HG03280 (cell line): ENCODE measurements at regions not wholly inside any gene's neighbourhood (a gene's known extent, or its start where the extent isn't known, plus 50 kb on each side); places are given as distances from the start of the nearest gene placed in this dataset.

Experiments used
- ATAC-seq: cut with Tn5 transposase; IDR thresholded peaks from one replicate; pipeline ENCODE4 v1.9.1; 2021; ENCODE audit warnings: mild to moderate bottlenecking, moderate library complexity; ENCODE audit not compliant: unreplicated experiment

DNA sequence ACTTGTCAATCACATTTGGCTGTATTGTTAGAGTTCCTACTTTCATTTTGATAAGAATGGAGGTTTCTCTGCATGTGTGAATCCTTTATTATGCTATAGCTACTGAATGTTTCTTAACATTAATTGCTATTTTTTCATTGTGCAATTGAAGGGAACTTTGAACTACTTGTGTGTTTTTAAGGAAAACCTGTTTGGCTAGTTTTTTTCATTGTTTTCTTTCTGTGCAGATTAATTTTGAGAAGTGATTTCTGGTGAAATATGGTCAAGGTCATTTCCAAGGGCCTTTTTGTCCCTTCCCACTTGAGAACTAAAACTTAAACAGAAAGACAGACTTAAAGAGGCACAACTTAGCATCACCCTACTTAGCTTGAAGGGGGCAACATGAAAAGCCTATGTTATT, 1309.2 kb upstream of the WWC1 start:
- no peak for ATAC-seq

DNA sequence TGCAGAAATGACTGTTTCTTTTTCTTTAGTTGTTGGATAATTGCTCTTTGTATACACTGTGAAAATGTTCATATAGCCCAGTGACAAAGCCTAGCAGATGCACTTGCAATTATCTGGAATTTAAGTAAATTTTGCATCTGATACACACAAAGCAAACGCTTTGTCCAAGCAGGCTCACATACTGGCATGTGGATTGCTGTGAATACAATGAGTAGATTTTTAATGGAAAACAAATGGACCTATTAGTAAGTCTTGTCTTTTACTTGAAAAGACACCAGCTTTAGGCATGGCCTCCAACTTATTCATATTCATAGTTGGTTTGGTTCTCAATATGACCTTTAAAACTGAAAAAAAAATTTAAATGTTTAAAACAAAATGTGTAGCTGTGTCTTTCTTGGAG, 1299.8 kb upstream of the WWC1 start:
- ATAC-seq, result no peak

DNA sequence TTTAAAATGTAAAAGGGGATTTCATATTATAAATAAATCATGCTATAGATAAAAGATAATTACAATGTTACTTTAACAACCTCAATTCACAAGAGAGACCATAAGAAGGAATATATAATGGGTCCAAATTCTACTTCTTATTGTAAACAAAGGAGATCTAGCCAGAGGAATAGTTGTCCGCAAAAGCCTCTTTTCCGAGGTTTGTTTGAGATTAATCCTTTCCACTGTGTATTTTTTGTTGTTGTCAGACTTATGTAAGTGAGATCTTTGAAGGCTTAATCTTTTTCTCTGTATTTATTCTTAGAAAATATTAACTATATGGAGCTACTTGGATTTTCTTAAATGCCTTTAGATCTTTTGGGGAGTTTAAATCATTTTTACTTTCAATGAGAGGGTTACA, 1299.3 kb upstream of the WWC1 start:
- no peak for ATAC-seq

DNA sequence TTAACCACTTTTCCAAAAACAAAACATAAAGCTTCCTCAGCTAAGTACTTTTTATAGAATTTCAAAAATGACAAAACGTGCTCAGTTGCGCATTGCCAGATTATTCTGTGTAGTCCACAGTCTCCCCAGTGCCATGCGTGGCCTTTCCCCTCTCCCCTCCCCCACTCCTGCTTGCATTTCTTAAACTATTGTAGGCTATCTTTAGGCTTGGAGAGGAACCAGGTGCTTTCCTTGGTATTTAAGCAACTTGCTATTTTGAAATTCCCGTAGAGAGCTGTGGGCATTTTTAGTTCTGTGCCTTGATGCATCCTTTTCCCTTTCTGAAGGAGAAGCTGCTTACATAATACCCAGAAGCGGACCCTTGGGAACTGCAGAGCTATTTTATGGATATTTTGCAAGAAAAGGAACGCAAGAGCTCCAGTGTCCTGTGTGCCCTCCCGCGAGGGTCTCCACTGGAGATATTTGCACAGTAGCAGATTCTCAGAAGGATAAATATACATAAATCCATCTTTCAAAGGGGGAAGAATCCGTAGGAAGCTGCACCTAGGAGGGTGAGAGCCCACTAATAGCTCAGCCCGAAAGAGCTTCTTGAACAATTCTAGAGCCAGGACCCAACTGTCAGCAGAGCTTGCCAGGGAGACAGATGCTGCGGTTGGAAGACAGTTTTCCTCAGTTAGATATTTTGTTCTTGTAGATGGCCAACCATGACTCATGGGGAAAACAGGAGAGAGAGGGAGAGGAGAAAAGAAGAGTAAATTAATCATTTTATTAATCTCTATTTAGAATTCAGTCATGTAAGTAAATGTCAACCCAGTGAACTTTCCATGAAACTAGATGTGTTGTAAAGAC, 1298.3 kb upstream of the WWC1 start:
- ATAC-seq, result no peak

DNA sequence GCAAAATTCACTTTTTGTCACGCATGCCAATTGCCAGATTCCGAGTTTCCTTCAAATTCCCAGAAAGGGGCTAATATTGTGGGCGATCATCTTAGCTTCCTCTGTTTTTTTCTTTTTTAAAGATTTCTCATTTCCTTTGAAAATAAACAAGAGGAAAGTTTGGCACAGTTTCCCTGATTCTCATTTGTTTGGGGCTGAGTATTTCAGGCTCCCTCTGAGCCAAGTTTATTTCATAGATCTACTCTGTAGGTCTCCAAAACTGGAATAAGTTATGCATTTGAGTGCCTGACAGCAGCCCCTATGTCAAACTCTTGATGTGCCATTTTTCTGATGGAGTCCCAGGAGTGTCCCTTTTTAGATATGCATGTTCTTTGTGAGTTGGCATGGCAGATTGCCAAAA, 1297.2 kb upstream of the WWC1 start:
- no peak for ATAC-seq

DNA sequence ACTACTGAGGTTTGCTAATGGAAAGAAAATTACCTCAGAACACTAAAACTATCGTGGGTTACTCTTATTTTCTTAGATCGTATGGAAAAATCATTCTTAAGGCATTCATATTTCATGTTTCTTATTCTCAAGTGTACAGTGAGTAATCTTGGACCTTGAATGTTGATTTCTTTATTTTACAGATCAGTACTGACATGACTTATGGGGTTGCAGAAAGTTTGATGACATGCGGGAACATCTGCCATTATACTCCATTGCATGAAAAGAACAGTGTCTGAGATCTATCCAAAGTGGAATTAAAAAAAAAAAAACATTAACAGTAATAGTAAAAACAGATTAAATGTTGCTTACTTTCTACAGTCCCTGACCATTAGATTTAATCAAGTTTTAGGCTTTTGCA, 1290.2 kb upstream of the WWC1 start:
- no peak for ATAC-seq

DNA sequence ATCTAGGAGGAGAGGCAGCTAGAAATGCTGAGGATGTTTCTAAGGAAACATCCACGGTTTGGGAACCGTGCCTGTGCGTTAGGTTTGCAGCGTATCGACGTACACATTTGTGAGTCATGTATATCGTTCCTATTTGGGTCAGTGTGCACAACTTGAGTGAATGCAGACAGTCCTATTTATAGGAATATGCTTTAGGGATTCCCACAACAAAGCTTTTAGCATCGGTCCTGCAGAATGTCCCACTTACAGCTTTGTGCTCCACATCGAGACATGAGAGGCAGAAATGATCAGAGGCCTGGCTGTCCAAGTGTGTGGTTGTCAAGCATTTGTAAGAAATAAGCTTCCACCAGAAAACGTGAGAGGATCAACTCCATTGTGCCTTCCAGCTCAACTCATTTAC, 1282.7 kb upstream of the WWC1 start:
- ATAC-seq, result no peak

DNA sequence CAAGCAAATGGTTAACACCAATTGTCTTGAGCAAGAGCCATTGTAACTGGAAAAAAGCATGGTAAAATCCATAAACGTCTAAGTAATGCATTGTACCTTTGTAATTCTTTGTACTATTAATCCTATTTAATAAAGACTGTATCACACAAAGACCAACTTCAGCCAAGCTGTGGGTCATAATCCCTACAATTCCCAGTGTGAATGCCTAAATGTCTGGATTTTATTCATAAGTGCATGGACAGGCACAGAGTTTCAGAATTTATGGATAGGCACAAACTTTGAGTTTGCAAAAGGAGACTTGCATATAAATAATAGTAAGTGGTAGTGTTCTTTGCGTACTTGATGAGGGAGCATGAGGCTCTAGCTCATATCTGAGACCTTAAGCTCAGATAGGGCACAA, 1280.2 kb upstream of the WWC1 start:
- ATAC-seq, result no peak

DNA sequence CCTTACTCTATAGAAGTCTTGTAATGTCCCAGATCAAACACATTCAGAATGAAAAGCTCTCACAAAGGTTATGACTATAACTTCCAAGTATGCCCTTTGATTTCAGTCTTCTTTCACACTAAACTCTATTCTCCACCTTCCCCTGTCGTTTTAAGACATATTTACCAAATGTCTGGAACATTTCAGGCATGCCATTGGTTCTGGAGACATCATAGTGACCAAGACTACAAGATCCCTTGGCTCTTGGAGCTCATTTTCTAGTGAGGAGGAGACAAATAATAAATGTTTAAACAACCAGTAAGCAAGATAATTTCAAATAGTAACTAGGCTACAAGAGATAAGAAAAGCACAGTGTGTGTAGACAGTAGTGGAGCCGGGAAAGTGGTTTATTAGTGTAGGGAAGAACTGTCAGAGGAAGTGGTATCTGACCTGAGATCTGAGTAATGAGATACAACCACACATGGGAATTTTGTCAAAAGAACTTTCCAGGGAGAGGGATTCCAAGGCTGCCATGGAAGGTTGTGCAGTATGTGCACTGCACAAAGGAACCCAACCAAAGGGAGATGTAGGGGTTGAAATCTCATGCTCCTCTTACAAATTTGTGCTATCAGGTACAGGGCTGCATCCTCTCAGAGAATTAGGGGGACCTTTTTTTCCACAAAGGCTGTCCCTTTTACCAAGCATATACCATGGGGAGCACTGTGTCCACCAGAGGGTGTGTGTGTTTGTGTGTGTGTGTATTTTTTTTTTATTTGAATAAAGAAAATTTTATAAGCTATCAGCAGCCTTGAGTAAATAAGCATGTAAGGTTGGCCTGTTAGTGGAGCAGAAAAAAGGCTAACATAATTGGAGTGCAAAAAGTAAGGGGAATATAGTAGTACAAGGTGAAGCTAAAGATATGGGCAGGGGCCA, 1279.1 kb upstream of the WWC1 start:
- no peak for ATAC-seq

DNA sequence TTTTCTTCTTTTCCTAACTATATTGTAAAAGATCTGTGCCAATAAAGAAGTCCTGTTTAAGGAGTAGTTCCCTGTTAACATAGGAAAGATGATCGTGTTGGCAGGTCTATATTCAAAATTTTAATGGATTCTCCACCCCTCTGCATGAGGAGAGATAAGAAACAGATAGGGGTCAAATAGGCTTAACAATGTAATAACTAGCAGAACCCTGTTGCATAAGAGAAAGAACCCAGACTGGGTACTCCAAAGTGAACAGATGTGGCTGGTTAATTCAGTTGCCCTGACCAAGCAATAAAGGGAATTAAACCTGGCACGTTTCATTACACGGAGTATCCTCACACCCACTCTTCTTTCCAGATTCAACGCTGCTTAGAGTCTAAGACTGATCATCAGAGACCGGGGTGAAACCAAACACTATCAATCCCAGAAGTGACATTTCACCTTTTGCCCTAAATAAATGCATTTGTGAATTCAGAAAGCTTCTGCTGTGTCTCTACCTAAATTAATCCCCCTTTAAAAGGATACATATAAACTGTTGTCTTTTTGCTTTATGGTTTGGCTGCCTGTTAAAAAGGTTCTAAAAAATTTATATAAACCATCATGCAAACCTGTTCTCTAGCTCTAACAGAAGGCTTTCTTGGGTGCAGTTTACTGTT, 1276.9 kb upstream of the WWC1 start:
- no peak for ATAC-seq

DNA sequence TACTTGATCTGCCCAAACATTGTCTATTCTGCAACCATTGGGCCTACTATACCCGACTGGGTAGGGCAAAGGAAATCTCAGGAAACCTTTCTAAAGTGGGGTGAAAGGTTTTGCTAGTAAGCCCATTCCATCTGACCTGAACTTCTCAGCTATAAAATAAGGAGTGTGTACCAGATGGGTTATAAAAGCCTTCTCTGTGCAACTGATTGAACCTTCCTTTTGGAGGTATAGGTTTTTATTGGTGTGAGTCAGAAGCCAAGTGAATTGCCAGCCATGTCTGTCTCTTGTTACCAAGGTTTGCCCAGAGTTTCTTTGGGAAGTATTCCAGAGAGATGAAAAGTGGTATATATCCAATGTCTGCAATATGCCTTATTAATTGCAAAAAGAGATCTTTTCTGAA, 1271.0 kb upstream of the WWC1 start:
- ATAC-seq, result no peak

DNA sequence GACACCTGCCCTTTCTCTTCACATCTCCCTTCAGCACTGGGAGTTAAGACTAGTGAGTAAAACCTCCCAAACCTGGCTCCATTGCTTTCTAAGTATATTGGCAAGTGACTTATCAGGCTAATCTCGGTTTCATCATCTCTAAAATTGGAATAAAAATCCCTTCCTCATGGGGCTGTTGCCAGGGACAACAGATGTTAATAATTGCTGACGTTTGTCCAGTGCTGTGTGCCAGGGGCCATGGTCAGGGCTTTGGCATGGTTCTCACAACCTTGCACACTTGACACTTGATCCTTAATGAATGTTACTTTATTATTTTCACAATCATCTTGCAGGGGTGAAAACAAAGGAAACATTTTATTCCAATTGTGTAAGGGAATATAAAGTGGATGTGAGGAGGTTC, 1262.0 kb upstream of the WWC1 start:
- ATAC-seq, result no peak

DNA sequence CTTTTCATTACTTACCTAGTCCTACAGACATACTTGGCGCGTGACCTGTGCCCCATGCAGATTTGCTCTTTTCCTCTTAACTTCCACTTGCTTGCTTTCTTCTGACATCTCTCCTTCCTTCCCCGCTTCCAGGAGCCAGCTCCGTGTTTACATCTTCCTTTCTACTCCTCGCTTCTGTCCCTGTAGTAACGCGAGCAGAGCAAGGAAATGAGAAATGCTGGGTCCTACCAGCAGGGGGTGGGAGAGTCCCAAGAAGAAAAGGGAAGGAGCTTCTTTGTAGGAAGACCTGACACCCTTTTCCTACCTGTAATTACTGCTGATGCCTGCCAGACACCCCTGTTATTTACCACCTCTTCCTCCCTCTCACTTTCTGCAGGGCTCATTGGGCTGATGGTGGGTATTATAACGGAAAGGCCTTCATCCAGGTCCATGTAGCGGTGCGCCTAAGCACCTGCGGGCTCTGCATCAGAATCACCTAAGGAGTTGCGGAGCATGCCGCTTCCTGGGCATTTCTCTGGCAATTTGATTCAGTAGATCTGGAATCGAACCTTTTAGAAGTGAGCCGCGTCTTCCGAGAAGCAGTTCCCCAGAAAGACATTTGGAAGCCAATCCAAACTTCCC, 1260.8 kb upstream of the WWC1 start:
- ATAC-seq, result no peak

DNA sequence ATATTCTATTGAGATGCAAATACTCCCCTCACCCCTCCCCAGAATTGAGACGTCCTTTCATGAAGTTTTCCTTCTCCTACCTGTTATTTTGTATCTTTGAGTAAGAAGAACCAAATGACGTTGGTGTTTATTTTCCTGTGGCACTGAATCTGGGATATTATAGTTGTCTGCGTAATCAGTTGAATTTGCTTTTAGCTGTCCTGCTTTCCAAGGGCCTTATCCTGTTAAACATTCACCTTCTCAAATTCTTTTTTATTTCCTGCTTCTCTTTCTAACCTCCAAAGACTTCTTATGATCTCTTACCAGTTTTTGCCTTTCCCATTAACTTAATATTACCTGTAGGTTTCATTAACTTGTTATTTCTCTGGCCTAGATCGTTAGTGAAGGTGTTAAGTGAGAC, 1254.9 kb upstream of the WWC1 start:
- no peak for ATAC-seq

DNA sequence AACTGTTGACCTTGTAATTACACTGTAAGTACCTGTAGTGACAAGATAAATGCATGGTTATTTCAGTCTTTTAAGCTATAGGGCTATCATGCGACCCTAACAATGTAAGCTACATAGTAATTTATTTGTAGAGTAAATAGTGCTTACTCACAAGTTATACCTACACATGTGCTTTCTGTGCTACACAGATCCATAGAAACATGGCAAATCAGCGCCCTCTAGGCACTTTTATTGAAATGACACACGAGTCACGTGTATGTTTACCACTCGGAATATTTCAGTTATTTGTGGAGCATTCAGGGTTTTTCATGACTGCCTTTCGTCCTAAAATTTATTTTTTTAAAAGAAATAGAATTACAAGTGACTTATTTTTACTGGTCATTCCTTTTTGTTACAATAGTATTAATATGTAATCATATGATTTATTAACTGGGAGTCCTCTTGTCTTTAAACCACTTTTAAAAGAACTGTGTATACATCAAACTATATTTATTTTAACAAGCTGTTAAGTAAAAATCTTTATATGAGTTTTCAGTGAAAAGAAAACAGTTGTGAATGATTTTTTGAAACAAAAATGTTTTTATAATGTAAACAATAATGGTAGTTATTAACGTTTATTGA, 1242.3 kb upstream of the WWC1 start:
- no peak for ATAC-seq

DNA sequence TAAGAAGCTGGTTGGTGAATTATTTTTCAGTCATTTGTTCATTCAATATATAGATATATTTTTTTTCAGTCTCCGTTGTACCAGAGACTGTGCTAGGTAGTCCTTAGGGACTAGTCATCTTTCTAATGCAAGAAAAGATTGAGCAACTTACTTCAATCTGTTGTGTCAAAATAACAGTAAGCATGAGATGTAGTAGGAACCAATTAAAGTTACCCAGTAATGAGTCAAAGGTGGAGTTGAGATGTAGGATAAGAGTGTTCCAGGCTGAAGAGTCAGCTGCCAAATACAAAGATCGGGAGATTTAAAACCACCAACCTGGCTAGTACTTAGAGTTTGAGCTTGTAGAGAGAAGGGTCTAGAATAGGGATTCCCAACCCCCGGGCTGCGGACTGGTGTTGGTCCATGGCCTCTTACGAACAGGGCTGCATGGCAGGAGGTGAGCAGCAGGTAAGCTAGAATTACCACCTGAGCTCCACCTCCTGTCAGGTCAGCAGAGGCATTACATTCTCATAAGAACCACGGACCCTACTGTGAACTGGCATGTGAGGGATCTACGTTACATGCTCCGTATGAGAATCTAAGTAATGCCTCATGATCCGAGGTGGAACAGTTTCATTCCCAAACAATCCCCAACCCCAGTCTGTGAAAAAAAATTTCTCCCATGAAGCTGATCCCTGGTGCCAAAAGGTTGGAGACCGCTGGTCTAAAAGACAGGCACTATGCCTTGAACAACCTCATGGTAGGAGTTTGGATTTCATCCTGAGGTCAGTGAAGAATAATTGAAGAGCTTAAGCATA, 1241.5 kb upstream of the WWC1 start:
- ATAC-seq, result no peak

DNA sequence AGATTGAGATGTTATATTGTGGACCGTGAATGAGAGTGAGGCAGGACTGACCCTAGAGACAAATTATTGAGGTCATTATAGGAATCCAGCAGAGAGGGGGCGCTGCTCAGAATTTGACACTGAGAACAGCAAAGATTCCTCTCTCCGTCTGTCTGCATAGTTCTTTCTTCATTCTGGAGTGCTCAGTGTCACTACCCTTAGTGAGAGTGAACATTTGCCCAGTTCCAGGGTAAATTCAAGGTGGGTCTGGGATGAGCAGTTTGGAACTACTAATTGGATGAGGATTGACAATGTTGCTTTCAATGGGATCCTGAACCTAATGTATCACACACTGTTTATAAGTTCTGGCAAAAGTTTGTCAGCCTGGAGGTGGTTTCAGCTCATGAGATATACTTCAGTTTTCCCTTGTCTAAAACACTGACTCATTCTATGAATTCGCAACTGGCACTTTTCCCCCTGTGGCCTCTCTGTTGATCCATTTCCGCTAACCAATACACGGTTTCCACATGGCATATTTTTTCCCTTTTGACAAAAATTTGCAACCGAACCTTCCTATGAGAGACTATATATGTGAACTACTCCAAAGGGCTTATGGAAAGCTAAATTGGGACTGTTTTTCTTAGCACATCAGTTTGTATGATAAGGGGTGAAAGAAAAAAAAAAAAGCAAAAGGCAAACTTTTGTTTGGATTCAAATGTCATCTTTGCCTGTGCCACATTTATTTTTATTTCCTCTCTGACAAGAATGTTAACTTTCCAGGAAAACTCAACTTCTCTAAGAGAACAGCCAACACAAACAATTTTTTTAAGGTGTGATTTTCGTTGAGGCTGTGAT, 1240.7 kb upstream of the WWC1 start:
- no peak for ATAC-seq

DNA sequence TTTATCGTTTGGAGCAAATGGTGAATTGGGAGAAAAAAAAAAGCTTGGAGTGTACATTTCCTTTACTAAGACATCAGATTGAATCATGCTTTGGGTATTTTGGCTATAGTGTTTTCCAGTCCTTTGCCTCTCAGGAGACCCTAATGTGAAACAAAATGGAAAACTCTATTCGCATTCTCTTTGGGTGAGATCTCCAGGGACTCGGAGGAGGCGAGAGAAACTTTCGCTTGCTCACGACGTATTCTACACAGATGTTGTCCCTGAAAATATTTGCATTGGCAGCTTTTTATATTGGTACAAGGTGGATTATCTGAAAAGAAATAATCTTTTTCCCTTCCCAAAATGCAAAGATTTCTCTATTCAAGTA, 1240.1 kb upstream of the WWC1 start:
- ATAC-seq, result no peak

DNA sequence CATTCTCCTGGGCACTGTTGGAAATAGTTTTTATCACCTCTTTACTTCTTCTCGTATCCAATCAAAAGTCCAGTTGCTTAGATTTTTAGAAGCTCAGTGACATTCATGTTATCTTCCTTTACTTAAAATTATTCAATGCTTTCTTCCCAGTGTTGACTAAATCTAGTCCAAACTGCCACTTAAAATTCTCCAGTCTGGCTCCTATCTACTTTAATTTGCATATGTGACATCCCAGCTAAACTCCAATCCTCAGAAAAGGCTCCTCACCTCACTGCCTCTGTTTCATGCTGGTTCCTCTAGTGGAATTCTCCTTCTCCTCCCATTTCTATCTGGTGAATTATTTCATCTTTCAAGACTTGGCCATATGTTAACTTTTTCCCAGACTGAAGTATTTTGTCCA, 1238.7 kb upstream of the WWC1 start:
- ATAC-seq, result no peak
